NCI-H2227 treated with DMSO at 0.1 percent for 48 hours (cell line): ENCODE measurements at regions not wholly inside any gene's neighbourhood (a gene's known extent, or its start where the extent isn't known, plus 50 kb on each side); places are given as distances from the start of the nearest gene placed in this dataset.
"Not testable (repeated sequence)": the region's sequence is repeated elsewhere in the genome, so short reads cannot be mapped to it uniquely, and the experiment has no call there.

Source experiments
- DNase-seq: peaks from one replicate; lab custom pipeline; 2025; lab: John Stamatoyannopoulos, UW

DNA sequence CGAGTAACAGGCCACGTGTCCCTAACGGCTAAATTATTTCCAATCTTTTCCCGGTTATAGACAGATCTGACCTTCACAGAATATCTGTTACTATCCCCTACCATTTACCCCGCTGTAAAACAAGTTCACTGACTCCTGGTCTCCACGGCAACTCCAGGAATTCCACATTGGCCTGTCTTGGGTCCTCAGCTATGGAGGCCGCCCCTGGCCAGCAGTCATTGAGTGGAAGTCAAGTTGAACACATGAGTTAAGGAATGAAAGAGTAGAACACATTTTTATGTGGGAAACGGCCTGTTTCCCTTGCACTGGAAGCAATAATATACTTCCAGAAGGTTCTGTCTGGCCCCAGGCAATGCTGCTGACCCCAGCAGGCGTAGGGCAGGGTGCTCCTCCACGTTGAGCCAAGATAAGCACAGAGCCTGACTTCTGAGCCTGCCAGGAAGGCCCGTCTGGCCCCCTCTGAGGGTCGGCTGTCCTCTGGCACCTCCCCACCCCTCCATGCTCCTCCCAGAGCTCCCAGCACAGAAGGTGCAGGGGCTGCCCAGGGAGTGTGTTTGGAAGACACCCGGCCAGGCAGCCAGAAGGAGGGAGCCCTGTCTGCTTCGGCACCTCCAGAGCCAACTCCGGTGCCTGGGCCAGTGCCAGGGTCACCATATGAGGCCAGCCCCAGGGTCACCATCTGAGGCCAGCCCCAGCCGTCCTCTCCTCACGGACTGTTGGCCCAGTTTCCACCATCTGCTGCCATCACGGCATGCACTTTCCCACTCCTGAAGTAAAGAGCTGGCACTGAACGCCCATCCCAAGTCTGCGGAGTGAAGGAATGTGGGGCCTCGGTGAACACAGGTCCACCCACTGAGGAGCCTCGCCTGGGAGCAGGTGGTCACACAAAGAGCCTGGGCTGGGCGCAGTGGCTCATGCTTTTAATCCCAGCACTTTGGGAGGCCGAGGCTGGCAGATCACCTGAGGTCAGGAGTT, 813.2 kb downstream of the BRD1 start:
- no peak for DNase-seq

GRCh38 chr22:49013707-49014106, 814.0 kb downstream of the BRD1 start:
- DNase-seq: no peak

- DNase-seq: no peak
Observed at GRCh38 chr22:49012712-49013395, 814.8 kb downstream of the BRD1 start.

- no peak for DNase-seq
Observed at GRCh38 chr22:49011769-49012648, 815.7 kb downstream of the BRD1 start.

DNA sequence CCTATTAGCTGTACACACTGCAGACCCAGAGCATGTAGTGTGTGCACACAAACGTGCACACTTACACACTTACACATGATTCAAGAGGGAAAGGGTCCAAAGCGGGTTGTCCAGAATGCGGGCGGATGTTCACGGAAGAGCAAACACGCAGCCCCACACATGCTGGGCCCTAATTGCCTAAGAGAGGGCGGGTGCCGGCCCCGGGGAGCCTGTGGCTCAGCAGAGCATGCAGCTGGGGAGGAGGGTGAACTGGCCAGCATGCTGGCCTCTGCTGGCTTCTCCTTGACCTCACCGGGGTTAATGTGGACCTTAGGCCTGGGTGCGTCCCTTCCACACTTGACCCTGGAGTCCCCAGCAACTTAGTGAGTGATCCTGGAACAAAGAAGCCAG, 816.3 kb downstream of the BRD1 start:
- DNase-seq: no peak

DNA sequence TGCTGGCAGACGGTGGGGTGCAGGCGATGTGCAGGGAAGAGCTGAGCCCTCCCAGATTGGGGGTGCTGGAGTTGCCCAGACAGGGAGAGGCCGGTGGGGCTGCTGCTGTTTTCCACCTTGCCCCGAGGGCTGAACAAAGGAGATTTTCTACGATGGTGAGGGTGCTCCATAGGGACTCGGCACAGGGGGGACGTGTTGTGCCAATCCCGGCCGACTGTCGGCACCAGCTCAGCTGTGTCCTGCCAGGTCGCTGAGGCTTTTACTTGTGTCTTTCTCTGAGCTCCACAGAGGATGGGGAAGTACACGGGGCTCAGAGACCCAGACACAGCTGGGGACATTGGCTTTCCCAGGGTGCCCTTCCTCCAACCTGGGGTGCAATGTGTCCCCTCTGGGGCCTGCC, 816.8 kb downstream of the BRD1 start:
- DNase-seq: no peak

DNA sequence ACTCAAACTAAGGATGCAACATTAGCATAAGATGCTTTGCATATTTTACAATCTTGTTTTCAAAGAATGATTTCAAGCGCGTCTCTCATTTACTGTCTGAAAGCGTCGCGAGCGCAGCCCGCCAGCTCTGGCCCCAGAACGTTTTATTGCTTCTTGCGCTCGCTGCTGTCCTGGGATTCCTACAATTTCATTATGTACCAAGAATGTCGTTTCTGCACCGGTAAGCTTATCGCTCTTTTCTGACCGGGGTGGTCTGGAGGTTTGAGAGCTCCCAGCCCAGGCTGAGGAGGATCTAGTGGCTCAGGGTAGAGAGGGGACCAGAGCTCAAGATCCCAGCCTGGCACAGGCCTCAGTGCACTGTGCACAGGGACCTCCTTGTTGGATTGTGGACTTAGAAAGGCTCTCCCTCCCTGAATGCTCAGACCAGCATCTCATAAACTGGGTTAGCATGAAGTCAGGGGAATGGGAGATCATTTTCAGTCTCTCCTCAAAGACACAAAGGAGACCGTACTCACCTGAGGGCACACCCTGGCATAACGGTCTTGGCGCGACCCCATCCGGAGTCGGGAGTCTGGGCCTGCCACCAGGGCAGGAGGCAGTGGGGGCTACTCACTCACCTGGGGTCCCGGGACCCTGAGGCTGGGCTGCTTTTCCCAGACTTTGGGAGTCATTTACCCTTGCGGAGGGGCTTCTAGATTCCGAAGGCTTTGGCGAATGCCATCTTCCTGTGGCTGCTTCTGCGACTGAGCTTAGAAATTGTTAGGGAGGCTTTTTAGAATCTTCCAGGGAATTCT, 817.4 kb downstream of the BRD1 start:
- no peak for DNase-seq

DNA sequence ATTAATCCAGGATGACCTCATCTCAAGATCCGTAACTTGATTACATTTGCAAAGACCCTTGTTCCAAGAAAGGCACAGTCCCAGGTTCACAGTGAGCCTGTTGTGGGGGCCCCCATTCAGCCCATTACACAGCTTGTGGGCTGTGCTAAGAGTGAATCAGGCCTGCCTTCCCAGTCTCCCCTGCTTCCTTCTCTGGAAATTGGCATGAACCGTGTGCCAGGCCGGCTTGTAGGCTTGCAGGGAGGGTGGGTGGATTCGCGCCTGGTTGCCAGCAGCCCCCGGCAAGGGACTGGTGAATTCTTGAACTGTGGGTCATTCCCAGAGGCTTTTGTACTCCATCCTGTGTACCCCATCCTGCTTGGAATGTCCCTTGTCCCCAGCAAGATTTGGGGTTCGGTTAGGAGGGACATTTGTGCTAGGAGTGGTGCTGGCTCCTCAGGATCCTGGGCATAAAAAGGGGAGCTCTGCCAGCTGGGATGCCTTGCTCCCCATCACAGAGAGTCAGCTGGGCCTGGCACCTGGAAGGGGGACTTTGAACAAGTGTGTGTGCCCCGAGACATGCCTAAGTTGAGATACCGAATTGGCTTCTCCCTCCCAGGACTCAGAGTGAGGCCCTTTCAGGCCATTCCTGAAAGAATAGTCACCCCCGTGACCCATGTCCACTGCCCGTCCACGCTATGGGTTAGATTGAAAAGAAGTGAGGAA, 818.2 kb downstream of the BRD1 start:
- no peak for DNase-seq

GRCh38 chr22:49008682-49009235, 818.9 kb downstream of the BRD1 start:
- no peak for DNase-seq

- DNase-seq: no peak
Observed at GRCh38 chr22:49007013-49007653, 820.5 kb downstream of the BRD1 start.

GRCh38 chr22:49006207-49007012, 821.3 kb downstream of the BRD1 start:
- no peak for DNase-seq

DNA sequence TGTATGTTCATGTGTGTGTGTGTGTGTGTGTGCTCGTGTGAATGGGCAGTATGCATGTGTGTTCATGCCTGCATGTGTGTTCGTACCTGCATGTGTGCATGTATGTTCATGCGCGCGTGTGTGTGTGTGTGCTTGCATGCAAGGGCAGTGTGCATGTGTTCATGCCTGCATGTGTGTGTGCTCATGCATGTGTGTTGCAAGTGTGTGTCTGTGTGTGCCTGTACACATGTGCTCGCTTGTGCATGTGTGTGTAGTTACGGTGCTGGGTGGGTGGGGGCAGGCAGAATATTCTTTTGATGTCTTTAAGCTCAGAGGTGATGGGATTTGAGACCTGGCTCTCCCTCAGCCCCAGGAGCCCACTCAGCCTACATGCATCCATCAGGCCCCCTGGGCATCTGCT, 822.1 kb downstream of the BRD1 start:
- no peak for DNase-seq

DNA sequence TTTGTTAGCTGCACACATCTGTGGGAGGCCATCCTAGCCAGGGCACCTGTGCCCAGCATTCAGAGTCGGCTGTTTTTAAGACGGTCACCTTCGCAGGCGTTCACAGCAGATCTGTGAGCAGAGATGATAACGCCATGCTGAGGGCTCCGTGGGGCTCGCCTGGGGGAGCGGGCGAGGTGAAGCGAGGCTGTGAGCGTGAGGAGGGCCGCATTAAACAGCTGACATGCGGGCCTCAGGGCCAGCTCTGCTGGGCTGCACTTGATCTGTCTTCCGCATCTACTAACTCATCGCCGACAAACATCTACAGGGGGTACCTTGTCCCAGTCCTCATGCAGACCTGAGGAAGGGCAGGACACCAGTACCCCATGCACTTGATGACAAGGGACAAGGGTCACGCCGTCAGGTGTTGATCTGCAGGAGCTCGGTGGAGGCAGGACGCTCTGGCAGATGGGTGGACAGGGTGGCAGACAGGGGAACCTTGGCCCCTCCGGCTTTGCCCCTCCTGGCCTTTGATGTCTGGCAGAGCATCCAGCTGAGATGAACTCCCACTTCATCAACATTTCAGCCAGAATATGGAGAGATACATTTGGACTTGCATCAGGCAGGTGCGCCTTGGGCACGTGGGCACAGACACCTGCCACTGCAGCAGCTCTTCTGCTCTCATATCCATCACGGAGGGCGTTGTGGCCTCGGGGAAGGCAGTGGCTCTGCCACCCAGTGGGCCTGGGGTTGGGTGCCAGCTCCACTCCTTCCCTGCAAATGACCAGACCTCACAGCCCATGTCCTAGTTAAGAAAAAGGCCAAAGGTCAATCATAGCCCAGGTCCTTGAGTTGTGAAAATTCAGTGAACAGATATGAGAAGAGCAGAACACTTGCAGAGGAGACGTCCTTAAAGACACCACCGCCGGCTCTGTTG, 822.9 kb downstream of the BRD1 start:
- no peak for DNase-seq

GRCh38 chr22:48997605-48998004, 830.1 kb downstream of the BRD1 start:
- DNase-seq: not testable (repeated sequence)

GRCh38 chr22:48993655-48994054, 834.0 kb downstream of the BRD1 start:
- DNase-seq: no peak

DNA sequence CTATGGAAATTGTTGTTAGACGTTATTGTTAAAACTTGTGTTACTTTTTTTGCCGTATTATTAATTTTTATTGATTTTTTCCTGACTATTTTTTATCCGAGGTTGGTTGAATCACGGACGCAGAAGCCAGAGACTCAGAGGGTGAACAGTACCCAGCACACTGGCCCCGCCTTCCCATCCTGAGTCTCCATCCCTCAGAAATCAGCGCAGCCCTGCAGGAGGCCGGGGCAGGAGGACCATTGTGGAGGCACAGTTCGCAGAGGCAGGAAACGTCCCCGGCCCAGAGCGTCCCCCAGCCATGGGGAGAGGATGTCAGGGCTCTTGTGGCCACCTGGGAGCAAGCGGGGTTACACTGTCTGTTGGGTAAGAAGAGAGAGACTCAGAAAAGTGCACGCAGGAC, 843.0 kb downstream of the BRD1 start:
- DNase-seq: no peak

GRCh38 chr22:48982321-48982905, 845.3 kb downstream of the BRD1 start:
- no peak for DNase-seq
